Neural progenitor cell (in vitro differentiated cells): ENCODE measurements at regions not wholly inside any gene's neighbourhood (a gene's known extent, or its start where the extent isn't known, plus 50 kb on each side); places are given as distances from the start of the nearest gene placed in this dataset.

Experiments
- CTCF ChIP-seq: fragments of 200-600 bp; sonication (generic); IDR thresholded peaks from 2 replicates; pipeline ENCODE4 v1.5.1; 2017; ENCODE audit warnings: antibody characterized with exemption, mild to moderate bottlenecking
- EZH2 ChIP-seq: fragments of 200-600 bp; sonication (generic); IDR thresholded peaks from 2 replicates; pipeline ENCODE4 v1.6.1; 2017; ENCODE audit warnings: antibody characterized with exemption, mild to moderate bottlenecking, moderate library complexity
- EZH2phosphoT487 ChIP-seq: fragments of 200-600 bp; sonication (generic); IDR thresholded peaks from 2 replicates; pipeline ENCODE4 v1.6.1; 2017; ENCODE audit warnings: antibody characterized with exemption

GRCh38 chr5:39761199-39761950, 336.6 kb upstream of the DAB2 start:
- TF ChIP-seq CTCF (no peak), EZH2 (no peak), EZH2phosphoT487 (no peak)
